ENCODE measurements at regions not wholly inside any gene's neighbourhood (a gene's known extent, or its start where the extent isn't known, plus 50 kb on each side); places are given as distances from the start of the nearest gene placed in this dataset.

DNA sequence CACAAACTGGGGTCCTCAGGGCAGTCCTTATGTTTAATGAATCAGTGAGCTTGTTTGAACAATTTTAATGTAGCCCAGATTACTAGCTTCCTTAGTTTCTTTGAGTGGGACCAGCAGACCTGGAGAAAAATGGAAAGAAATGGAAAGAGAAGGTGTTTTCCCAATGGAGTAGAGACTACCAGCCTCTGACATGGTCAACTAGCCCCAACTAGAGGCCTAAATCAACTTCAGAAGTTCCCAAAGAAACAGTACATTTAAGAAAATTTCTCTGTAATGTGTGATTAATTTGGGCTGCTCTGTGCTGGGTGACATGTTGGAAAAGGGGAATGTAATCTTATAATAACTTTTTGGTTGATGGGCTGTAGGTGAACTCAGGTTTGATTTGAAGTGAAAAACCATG is 310.9 kb downstream of the MFSD1 start:
- no peak overlapping the region for H3K4me3 ChIP-seq (ENCODE audit: low read length)
- no peaks in the 10 kb centered on the region for H3K36me3 ChIP-seq (ENCODE audit: control insufficient read depth, low read length)
- H3K27ac ChIP-seq (ENCODE audit: low read depth, low read length), result no peak overlapping the region
- no peaks in the 10 kb centered on the region for H3F3A ChIP-seq (ENCODE audit: control insufficient read depth, insufficient read depth)
- H3K9me2 ChIP-seq (replicated peaks; ENCODE audit: control insufficient read depth, low read length), result no peaks in the 10 kb centered on the region
- H3K4me2 ChIP-seq (ENCODE audit: low read length), result no peak overlapping the region
- H3K27me3 ChIP-seq (ENCODE audit: control insufficient read depth, low read length), result no peaks in the 10 kb centered on the region
- no peak for TF ChIP-seq EZH2phosphoT487 (IDR thresholded peaks at IDR 0.05; ENCODE audit: borderline replicate concordance, low read length)
- H3K9me3 ChIP-seq (ENCODE audit: control insufficient read depth, insufficient read depth, low read length), result no peaks in the 10 kb centered on the region
- no peaks in the 10 kb centered on the region for H4K20me1 ChIP-seq (ENCODE audit: control insufficient read depth, insufficient read depth, low read depth, low read length)
- H3K79me2 ChIP-seq (ENCODE audit: control insufficient read depth, low read length), result no peaks in the 10 kb centered on the region
- H3K4me1 ChIP-seq (ENCODE audit: control insufficient read depth, low read length), result peaks cover 4% of the 10 kb centered on the region; the same call in 1 of the 2 replicates

- Histone ChIP-seq H3K27me3 (ENCODE audit: control insufficient read depth, low read length) (no peaks in the 10 kb centered on the region), H3K36me3 (ENCODE audit: control insufficient read depth, low read length) (no peaks in the 10 kb centered on the region), H3K79me2 (ENCODE audit: control insufficient read depth, low read length) (no peaks in the 10 kb centered on the region), H3K9me2 (replicated peaks; ENCODE audit: control insufficient read depth, low read length) (no peaks in the 10 kb centered on the region), H3K27ac (ENCODE audit: low read depth, low read length) (no peak overlapping the region), H3K9me3 (ENCODE audit: control insufficient read depth, insufficient read depth, low read length) (no peaks in the 10 kb centered on the region), H3K4me3 (ENCODE audit: low read length) (no peak overlapping the region), H3K4me2 (ENCODE audit: low read length) (no peak overlapping the region), H3K4me1 (ENCODE audit: control insufficient read depth, low read length) (peaks cover 4% of the 10 kb centered on the region; the same call in 1 of the 2 replicates), H4K20me1 (ENCODE audit: control insufficient read depth, insufficient read depth, low read depth, low read length) (no peaks in the 10 kb centered on the region), H3F3A (ENCODE audit: control insufficient read depth, insufficient read depth) (no peaks in the 10 kb centered on the region)
- TF ChIP-seq EZH2phosphoT487 (IDR thresholded peaks at IDR 0.05; ENCODE audit: borderline replicate concordance, low read length), result no peak
- TF ChIP-seq CTCF (IDR thresholded peaks at IDR 0.05; ENCODE audit: low read depth, low read length, poor library complexity, severe bottlenecking), result no peak
These were observed 311.5 kb downstream of the MFSD1 start for GRCh38 chr3:159113221-159113875.

- peaks cover 4% of the 10 kb centered on the region; the same call in 1 of the 2 replicates for H3K4me1 ChIP-seq (ENCODE audit: control insufficient read depth, low read length)
- no peaks in the 10 kb centered on the region for H3F3A ChIP-seq (ENCODE audit: control insufficient read depth, insufficient read depth)
- H3K79me2 ChIP-seq (ENCODE audit: control insufficient read depth, low read length), result no peaks in the 10 kb centered on the region
- TF ChIP-seq CTCF (IDR thresholded peaks at IDR 0.05; ENCODE audit: low read depth, low read length, poor library complexity, severe bottlenecking), result no peak
- TF ChIP-seq EZH2phosphoT487 (IDR thresholded peaks at IDR 0.05; ENCODE audit: borderline replicate concordance, low read length), result no peak
- no peak overlapping the region for H3K27ac ChIP-seq (ENCODE audit: low read depth, low read length)
- no peaks in the 10 kb centered on the region for H3K9me2 ChIP-seq (replicated peaks; ENCODE audit: control insufficient read depth, low read length)
- H3K9me3 ChIP-seq (ENCODE audit: control insufficient read depth, insufficient read depth, low read length), result no peaks in the 10 kb centered on the region
- H3K27me3 ChIP-seq (ENCODE audit: control insufficient read depth, low read length), result no peaks in the 10 kb centered on the region; the same call in 1 of the 2 replicates
- H3K36me3 ChIP-seq (ENCODE audit: control insufficient read depth, low read length), result no peaks in the 10 kb centered on the region
- no peak overlapping the region for H3K4me2 ChIP-seq (ENCODE audit: low read length)
- H4K20me1 ChIP-seq (ENCODE audit: control insufficient read depth, insufficient read depth, low read depth, low read length), result no peaks in the 10 kb centered on the region
- no peak overlapping the region for H3K4me3 ChIP-seq (ENCODE audit: low read length)
These were observed 312.7 kb downstream of the MFSD1 start for GRCh38 chr3:159114582-159114981.

DNA sequence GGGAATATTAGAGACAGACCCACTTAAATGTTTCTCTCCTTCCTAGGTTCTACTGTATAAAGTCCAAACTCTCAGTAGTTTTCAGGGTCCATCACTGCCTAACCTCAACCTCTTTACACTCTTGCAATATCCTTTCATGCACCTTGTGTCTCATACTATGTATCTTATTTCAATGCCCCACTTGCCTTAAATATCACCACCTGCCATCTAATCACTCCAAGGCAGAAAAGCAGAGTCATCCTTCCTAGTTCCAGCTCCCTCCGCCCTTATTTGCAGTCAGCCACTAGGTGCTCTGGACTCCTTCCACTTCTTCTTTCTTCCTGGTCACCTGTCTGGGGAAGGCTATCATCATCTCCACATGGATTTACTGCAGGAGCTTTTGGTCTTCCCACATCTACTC is 322.0 kb downstream of the MFSD1 start:
- Histone ChIP-seq H3K27ac (ENCODE audit: low read depth, low read length) (no peak overlapping the region), H3K4me1 (ENCODE audit: control insufficient read depth, low read length) (no peaks in the 10 kb centered on the region), H3K9me3 (ENCODE audit: control insufficient read depth, insufficient read depth, low read length) (no peaks in the 10 kb centered on the region), H3K36me3 (ENCODE audit: control insufficient read depth, low read length) (no peaks in the 10 kb centered on the region), H3F3A (ENCODE audit: control insufficient read depth, insufficient read depth) (no peaks in the 10 kb centered on the region), H3K27me3 (ENCODE audit: control insufficient read depth, low read length) (no peaks in the 10 kb centered on the region; the same call in 1 of the 2 replicates), H3K9me2 (replicated peaks; ENCODE audit: control insufficient read depth, low read length) (no peaks in the 10 kb centered on the region), H4K20me1 (ENCODE audit: control insufficient read depth, insufficient read depth, low read depth, low read length) (no peaks in the 10 kb centered on the region), H3K79me2 (ENCODE audit: control insufficient read depth, low read length) (no peaks in the 10 kb centered on the region), H3K4me3 (ENCODE audit: low read length) (no peak overlapping the region), H3K4me2 (ENCODE audit: low read length) (no peak overlapping the region)
- TF ChIP-seq CTCF (IDR thresholded peaks at IDR 0.05; ENCODE audit: low read depth, low read length, poor library complexity, severe bottlenecking) (no peak), EZH2phosphoT487 (IDR thresholded peaks at IDR 0.05; ENCODE audit: borderline replicate concordance, low read length) (no peak)

Data from DOHH2 (cell line).